Stimulated activated CD8-positive, alpha-beta memory T cell treated with anti-CD3 and anti-CD28 coated beads, Interleukin-2, amount 100 ng/mL, for 1 hour (primary cell): ENCODE measurements at regions not wholly inside any gene's neighbourhood (a gene's known extent, or its start where the extent isn't known, plus 50 kb on each side); places are given as distances from the start of the nearest gene placed in this dataset.
A peak's percentile ranks its signal among the peaks of the same experiment; 100 is the strongest.

Experiments
- DNase-seq, 2 donors: peaks; one replicate each; pipeline ENCODE4 v3.0.0-alpha.2; 2020; ENCODE audit warnings: low read depth in 2 of 2

GRCh38 chr2:158049129-158049855, 52.4 kb upstream of the UPP2 start:
- no peak for DNase-seq

GRCh38 chr2:158048327-158048726, 53.3 kb upstream of the UPP2 start:
- no peak for DNase-seq

- DNase-seq, result no peak
Measured at GRCh38 chr2:158047156-158047611, 54.5 kb upstream of the UPP2 start.

- DNase-seq, result no peak
Measured at GRCh38 chr2:158046121-158046880, 55.4 kb upstream of the UPP2 start.

GRCh38 chr2:158045362-158045761, 56.3 kb upstream of the UPP2 start:
- DNase-seq, result no peak

- no peak for DNase-seq
Measured at GRCh38 chr2:158043181-158043948, 58.3 kb upstream of the UPP2 start.

- no peak for DNase-seq
Measured at GRCh38 chr2:158042666-158043065, 59.0 kb upstream of the UPP2 start.

- no peak for DNase-seq
Measured at GRCh38 chr2:158042245-158042644, 59.4 kb upstream of the UPP2 start.

GRCh38 chr2:158041400-158041799, 60.3 kb upstream of the UPP2 start:
- no peak for DNase-seq

- DNase-seq, result no peak
Measured at GRCh38 chr2:158038901-158039300, 62.8 kb upstream of the UPP2 start.

- no peak for DNase-seq
Measured at GRCh38 chr2:158034198-158034866, 67.3 kb upstream of the UPP2 start.

GRCh38 chr2:158031371-158031770, 70.3 kb upstream of the UPP2 start:
- DNase-seq, result no peak

- DNase-seq, result no peak
Measured at GRCh38 chr2:158025255-158025996, 76.2 kb upstream of the UPP2 start.

- peak; percentile 17 to 24 for DNase-seq
Measured at GRCh38 chr2:158024288-158024898, 77.3 kb upstream of the UPP2 start.

GRCh38 chr2:158022888-158023287, 78.8 kb upstream of the UPP2 start:
- DNase-seq, result no peak

- DNase-seq, result no peak
Measured at GRCh38 chr2:158021226-158021625, 80.5 kb upstream of the UPP2 start.

GRCh38 chr2:158015428-158016076, 86.1 kb upstream of the UPP2 start:
- DNase-seq, result no peak

GRCh38 chr2:158013891-158014290, 87.8 kb upstream of the UPP2 start:
- DNase-seq, result no peak

GRCh38 chr2:158011055-158011771, 90.5 kb upstream of the UPP2 start:
- DNase-seq, result no peak

GRCh38 chr2:158009399-158009798, 92.3 kb upstream of the UPP2 start:
- no peak for DNase-seq
